ENCODE measurements at regions not wholly inside any gene's neighbourhood (a gene's known extent, or its start where the extent isn't known, plus 50 kb on each side); places are given as distances from the start of the nearest gene placed in this dataset.

- H3K27ac ChIP-seq, result no peak overlapping the region
- no peak overlapping the region for H3K4me3 ChIP-seq
- POLR2A ChIA-PET (ENCODE audit: unreplicated experiment), result no interaction called here
- H3F3A ChIP-seq (ENCODE audit: insufficient read depth, low read depth), result no peaks in the 10 kb centered on the region
- no peaks in the 10 kb centered on the region for H3K9me2 ChIP-seq (ENCODE audit: insufficient read depth)
- H3K36me3 ChIP-seq (ENCODE audit: low read depth), result no peaks in the 10 kb centered on the region
- H3K27me3 ChIP-seq (ENCODE audit: insufficient read depth, low read depth), result no peaks in the 10 kb centered on the region
- DNase-seq, result no peak
- no peaks in the 10 kb centered on the region for H3K9me3 ChIP-seq (ENCODE audit: insufficient read depth, low read depth)
- H3K79me2 ChIP-seq (ENCODE audit: low read depth), result no peaks in the 10 kb centered on the region
- no peak overlapping the region for H2AFZ ChIP-seq
- TF ChIP-seq, protein P1, sequence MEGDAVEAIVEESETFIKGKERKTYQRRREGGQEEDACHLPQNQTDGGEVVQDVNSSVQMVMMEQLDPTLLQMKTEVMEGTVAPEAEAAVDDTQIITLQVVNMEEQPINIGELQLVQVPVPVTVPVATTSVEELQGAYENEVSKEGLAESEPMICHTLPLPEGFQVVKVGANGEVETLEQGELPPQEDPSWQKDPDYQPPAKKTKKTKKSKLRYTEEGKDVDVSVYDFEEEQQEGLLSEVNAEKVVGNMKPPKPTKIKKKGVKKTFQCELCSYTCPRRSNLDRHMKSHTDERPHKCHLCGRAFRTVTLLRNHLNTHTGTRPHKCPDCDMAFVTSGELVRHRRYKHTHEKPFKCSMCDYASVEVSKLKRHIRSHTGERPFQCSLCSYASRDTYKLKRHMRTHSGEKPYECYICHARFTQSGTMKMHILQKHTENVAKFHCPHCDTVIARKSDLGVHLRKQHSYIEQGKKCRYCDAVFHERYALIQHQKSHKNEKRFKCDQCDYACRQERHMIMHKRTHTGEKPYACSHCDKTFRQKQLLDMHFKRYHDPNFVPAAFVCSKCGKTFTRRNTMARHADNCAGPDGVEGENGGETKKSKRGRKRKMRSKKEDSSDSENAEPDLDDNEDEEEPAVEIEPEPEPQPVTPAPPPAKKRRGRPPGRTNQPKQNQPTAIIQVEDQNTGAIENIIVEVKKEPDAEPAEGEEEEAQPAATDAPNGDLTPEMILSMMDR (conservative IDR thresholded peaks at IDR 0.05), result no peak
- no peak for TF ChIP-seq EZH2 (IDR thresholded peaks at IDR 0.05; ENCODE audit: low read depth)
- intact Hi-C loops (cut with micrococcal nuclease; ENCODE audit: unreplicated experiment), result no loop called here
- CTCF ChIA-PET, result no interaction called here
- no TSS peak for BruUV-seq (replicated peaks)
- no peaks in the 10 kb centered on the region for H4K20me1 ChIP-seq (ENCODE audit: insufficient read depth)
- no peak overlapping the region for H3K4me2 ChIP-seq
- no peaks in the 10 kb centered on the region for H3K4me1 ChIP-seq (replicated peaks; ENCODE audit: insufficient read depth)
Observed at GRCh38 chr13:90746230-90746629, 601.3 kb upstream of the MIR17HG start.

GRCh38 chr13:90750021-90750420, 597.5 kb upstream of the MIR17HG start:
- Histone ChIP-seq H3K4me3 (no peak overlapping the region), H3K79me2 (ENCODE audit: low read depth) (no peaks in the 10 kb centered on the region), H3K4me1 (replicated peaks; ENCODE audit: insufficient read depth) (no peaks in the 10 kb centered on the region), H2AFZ (no peak overlapping the region), H3K9me2 (ENCODE audit: insufficient read depth) (no peaks in the 10 kb centered on the region), H3K27me3 (ENCODE audit: insufficient read depth, low read depth) (no peaks in the 10 kb centered on the region), H3K36me3 (ENCODE audit: low read depth) (no peaks in the 10 kb centered on the region), H3K9me3 (ENCODE audit: insufficient read depth, low read depth) (no peaks in the 10 kb centered on the region), H3F3A (ENCODE audit: insufficient read depth, low read depth) (no peaks in the 10 kb centered on the region), H4K20me1 (ENCODE audit: insufficient read depth) (no peaks in the 10 kb centered on the region), H3K27ac (no peak overlapping the region), H3K4me2 (no peak overlapping the region)
- DNase-seq, result no peak
- BruUV-seq (replicated peaks), result no TSS peak
- POLR2A ChIA-PET (ENCODE audit: unreplicated experiment), result no interaction called here
- CTCF ChIA-PET, result no interaction called here
- intact Hi-C loops (cut with micrococcal nuclease; ENCODE audit: unreplicated experiment), result loop anchor here (5.0 kb wide), 1 partner anchor 42 kb away; no protein-coding TSS in a partner anchor
- TF ChIP-seq, protein P1 (conservative IDR thresholded peaks at IDR 0.05), result no peak
- TF ChIP-seq EZH2 (IDR thresholded peaks at IDR 0.05; ENCODE audit: low read depth), result no peak

DNA sequence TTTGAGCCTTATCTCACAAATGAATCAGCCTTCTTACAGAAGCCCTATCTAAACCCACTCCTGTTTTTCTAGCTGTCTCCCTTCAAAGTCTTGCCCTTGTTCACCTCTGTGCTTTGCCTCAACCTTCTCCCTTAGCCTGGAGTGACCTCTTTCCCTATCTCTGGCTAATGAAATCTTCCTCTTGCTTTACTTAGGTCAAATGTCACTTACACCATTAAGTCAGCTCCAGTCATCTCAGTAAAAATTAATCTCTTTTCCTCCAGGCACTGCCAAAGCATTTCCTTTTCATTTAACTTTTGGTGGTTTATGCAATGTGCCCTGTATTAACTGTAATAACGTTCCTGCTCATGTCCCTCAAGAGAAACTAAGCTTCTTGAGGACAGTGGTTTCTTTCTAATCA, 596.5 kb upstream of the MIR17HG start:
- intact Hi-C loops (cut with micrococcal nuclease; ENCODE audit: unreplicated experiment), result loop anchor here (5.0 kb wide), 1 partner anchor 41 kb away; no protein-coding TSS in a partner anchor
- Histone ChIP-seq H3K36me3 (ENCODE audit: low read depth) (no peaks in the 10 kb centered on the region), H3K4me2 (no peak overlapping the region), H3K4me3 (no peak overlapping the region), H3K79me2 (ENCODE audit: low read depth) (no peaks in the 10 kb centered on the region), H3K27ac (no peak overlapping the region), H4K20me1 (ENCODE audit: insufficient read depth) (no peaks in the 10 kb centered on the region), H3K9me2 (ENCODE audit: insufficient read depth) (no peaks in the 10 kb centered on the region), H3K9me3 (ENCODE audit: insufficient read depth, low read depth) (no peaks in the 10 kb centered on the region), H3F3A (ENCODE audit: insufficient read depth, low read depth) (no peaks in the 10 kb centered on the region), H3K27me3 (ENCODE audit: insufficient read depth, low read depth) (no peaks in the 10 kb centered on the region), H3K4me1 (replicated peaks; ENCODE audit: insufficient read depth) (no peaks in the 10 kb centered on the region), H2AFZ (no peak overlapping the region)
- DNase-seq, result no peak
- ChIA-PET POLR2A (ENCODE audit: unreplicated experiment) (no interaction called here), CTCF (no interaction called here)
- no TSS peak for BruUV-seq (replicated peaks)
- TF ChIP-seq EZH2 (IDR thresholded peaks at IDR 0.05; ENCODE audit: low read depth), result no peak
- TF ChIP-seq, protein P1 (conservative IDR thresholded peaks at IDR 0.05), result no peak
